Lower leg skin (tissue), 3 donors: ENCODE measurements at regions not wholly inside any gene's neighbourhood (a gene's known extent, or its start where the extent isn't known, plus 50 kb on each side); places are given as distances from the start of the nearest gene placed in this dataset.

Experiments used
- POLR2A ChIP-seq, 2 donors: fragments of 450-650 bp; IDR thresholded peaks; one replicate each; pipeline ENCODE4 v1.6.1; 2016 to 2017; ENCODE audit warnings: antibody characterized with exemption in 2 of 2, mild to moderate bottlenecking in 1 of 2, moderate library complexity in 1 of 2
- TF ChIP-seq, protein P1 (sequence below), 3 donors: fragments of 450-650 bp; IDR thresholded peaks; one replicate each; pipeline ENCODE4 v1.5.1; 2016; ENCODE audit warnings: antibody characterized with exemption in 3 of 3, mild to moderate bottlenecking in 3 of 3, moderate library complexity in 2 of 3

DNA sequence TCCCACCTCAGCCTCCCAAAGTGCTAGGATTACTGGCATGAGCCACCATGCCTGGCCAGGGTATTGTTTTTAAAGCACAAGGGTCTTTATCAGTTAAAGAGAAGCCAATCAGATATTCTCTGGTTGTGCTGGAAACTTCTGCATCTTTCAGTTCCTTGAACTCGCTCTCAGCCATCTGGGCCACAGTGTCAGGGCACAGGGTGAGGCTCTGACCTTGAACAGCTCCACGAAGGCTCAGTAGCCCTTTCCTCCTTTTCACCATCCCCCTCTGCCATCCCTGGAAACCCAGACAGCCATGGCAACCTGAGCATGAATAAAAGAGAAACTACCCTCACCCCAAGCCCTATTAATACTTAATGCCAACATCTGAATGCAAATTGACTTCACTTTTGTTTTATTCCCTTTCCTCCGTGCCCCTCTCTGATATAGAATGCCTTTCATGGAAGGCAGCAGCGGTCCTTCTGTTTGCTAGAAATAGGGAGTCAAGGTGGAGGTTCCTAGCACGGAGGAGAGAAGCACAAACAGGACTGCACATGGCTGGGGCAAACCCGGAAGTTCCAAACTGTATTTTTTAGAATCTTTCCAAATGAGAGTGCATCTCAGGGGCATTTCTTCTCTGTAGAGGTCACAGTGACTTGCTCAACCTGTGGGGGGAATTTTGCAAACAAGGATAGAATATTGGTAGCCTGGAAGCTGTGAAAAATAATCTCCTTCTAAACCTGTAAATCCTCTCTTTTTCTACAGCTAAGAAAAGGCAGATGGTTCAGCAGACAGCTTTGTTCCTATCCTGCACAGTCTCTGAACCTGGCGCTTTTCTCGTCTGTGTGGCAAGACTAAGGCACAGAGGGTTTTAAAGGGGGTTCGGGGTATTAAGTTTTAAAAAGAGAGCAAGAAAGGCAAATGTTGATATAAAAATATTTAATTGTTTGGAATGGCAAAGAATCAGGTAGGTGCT is 176.4 kb upstream of the RREB1 start:
- TF ChIP-seq, protein P1, sequence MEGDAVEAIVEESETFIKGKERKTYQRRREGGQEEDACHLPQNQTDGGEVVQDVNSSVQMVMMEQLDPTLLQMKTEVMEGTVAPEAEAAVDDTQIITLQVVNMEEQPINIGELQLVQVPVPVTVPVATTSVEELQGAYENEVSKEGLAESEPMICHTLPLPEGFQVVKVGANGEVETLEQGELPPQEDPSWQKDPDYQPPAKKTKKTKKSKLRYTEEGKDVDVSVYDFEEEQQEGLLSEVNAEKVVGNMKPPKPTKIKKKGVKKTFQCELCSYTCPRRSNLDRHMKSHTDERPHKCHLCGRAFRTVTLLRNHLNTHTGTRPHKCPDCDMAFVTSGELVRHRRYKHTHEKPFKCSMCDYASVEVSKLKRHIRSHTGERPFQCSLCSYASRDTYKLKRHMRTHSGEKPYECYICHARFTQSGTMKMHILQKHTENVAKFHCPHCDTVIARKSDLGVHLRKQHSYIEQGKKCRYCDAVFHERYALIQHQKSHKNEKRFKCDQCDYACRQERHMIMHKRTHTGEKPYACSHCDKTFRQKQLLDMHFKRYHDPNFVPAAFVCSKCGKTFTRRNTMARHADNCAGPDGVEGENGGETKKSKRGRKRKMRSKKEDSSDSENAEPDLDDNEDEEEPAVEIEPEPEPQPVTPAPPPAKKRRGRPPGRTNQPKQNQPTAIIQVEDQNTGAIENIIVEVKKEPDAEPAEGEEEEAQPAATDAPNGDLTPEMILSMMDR (IDR thresholded peaks at IDR 0.05), result no peak
- no peak for TF ChIP-seq POLR2A (IDR thresholded peaks at IDR 0.05)
